ENCODE measurements at regions not wholly inside any gene's neighbourhood (a gene's known extent, or its start where the extent isn't known, plus 50 kb on each side); places are given as distances from the start of the nearest gene placed in this dataset.
A peak's percentile ranks its signal among the peaks of the same experiment; 100 is the strongest.

- DNase-seq: no peak
These were observed 433.9 kb downstream of the KCNJ2 start for GRCh38 chr17:70603226-70603625.

GRCh38 chr17:70604854-70605253, 435.5 kb downstream of the KCNJ2 start:
- no peak for DNase-seq

GRCh38 chr17:70606086-70606485, 436.8 kb downstream of the KCNJ2 start:
- DNase-seq: no peak

DNA sequence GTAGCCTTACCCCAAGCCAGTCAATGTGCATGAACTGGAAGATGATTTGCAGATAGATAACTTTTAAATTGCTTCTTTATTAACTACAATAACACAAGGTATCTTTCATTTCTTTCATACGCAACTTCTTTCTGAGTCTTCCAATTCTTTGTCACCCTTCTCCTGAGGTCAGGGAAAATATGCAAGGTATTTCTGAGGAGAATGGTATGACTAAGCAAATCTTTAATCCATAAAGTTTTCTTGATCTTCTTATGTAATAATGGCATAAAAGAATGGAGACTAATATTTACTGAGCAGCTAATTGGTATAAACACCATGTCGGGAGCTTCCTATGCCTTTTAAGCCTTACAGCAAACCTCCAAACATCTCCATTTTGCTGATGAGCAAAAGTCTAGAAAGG, 438.9 kb downstream of the KCNJ2 start:
- DNase-seq: no peak

DNA sequence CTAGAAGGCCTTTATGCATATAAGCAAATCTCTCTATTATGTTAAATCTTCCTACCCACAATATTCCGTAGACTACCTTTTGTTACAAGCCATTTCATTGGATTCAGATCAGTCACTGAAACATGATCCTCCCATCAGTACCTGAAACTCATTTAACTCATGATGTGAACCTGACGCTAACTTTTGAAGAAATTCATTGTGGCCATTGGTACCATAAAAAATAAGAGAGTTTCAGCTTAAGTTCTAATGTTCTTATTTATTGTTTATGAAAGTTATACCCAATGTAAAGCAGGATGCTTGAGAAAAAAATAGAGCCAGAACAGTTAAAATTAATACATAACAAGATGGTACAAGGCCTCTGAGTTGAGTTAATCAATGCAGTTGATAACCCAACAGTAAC, 439.6 kb downstream of the KCNJ2 start:
- no peak for DNase-seq

- DNase-seq: no peak
These were observed 440.2 kb downstream of the KCNJ2 start for GRCh38 chr17:70609566-70609965.

DNA sequence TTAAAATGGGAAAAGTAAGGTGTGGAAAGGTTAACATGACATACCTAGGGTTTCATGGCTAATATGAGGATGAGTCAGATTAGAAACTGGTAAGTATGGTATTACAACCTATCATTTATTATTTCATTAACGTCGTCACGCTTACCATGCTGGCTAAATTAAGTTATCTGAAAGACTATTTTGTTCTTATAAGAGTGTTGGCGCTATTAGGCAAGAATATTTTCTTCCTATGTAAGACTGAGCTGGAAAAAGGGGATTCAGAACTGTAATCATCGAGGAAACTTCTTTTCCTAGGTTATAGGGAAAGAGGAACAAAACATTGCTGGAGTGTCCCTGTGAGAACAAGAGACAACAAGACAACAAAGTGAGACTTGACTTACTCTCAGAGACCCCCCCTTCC, 440.8 kb downstream of the KCNJ2 start:
- DNase-seq: no peak

- no peak for DNase-seq
These were observed 444.3 kb downstream of the KCNJ2 start for GRCh38 chr17:70613681-70614080.

DNA sequence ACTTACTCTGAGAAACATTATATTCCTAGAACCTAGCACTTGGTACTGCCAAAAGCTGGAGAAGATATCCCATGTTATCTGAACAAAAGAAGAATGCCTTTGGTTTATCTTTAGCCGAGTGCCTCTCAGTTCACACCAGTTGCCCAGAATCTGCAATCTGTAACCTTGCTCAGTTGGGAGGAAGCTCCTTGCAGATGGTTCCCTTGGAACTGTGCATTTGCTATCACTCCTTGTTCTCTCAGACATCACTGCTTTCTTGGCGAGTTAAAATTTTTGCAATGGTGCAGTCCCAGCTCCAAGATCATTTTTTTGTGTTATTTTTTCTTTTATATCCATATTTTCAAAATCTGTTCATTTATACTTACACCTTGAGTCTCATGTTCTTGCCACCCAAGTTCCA, 446.5 kb downstream of the KCNJ2 start:
- DNase-seq: no peak

DNA sequence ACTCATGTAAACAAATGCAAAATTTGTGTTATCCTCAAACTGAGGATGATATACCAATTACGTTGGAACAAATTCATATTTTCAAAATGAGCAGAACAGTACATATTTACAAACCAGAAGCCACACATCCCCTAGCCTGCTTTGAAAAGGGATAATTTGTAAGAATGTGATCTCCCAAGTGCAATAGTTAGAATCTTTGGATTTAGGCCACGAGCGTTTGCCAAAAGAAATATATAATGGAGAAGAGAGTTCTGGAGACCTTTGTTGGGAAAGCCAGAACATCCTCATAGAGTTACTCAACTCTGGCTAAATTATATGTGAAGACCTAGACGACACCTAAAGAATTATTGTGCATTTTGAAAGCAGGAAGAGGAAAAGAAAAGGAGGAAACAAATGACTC, 449.3 kb downstream of the KCNJ2 start:
- no peak for DNase-seq

DNA sequence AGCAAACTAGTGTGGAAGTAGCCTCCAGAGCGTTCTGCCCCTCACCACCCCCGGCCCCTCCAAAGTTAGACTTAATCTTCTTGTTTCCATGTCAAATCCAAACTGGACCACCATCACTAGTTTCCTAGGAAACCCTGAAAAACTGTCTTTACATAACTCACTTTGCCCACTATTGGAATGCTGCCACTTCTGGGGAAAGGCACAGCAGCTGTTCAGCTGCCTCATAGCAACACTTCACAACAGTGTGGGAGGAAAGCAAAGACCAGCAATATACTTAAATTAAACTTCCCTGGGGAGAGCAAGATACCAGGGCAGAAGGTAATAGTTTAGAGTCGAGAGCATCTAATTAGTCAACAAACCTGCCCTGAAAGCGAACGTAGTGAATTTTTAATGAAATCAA, 452.2 kb downstream of the KCNJ2 start:
- peak; percentile 5 for DNase-seq

GRCh38 chr17:70622368-70623260, 453.3 kb downstream of the KCNJ2 start:
- peak; percentile 50 for DNase-seq

DNA sequence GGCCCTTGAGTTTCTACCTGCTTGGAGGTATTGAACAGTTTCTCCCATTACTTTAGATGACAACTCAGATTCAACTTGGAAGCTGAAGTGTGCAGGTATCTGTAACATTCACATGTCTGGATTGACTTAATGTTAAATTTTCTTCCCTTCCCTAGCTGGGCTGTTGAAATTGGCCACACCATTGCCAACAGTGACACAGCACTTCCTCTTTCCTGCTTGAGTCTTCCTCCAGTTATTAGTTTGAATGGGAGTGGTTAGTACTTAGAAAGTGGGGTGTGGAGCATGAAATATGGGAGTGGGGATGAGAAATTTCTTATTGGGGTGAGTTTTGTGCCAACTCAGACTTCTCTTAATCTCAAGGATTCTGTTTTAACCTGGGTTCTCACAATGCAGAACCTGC, 454.9 kb downstream of the KCNJ2 start:
- no peak for DNase-seq

DNA sequence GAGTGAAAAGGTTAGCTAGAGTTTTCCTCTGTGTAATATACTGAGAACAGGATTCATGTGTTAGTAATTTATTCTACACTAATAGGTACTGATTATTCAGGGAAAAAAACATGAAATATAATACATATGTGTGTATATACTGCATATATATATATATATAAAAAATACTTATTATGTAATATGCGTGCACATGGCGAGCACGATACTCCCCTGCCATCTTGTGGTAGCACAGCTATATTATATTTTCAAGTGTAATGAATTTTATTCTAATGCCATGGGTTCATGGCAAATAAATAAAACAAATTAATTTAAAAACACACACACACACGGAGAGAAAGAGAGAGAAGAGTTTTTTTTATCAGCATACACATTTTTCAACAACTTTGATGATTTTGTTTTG, 460.6 kb downstream of the KCNJ2 start:
- no peak for DNase-seq

GRCh38 chr17:70636517-70637133, 467.3 kb downstream of the KCNJ2 start:
- DNase-seq: peak; percentile 33

DNA sequence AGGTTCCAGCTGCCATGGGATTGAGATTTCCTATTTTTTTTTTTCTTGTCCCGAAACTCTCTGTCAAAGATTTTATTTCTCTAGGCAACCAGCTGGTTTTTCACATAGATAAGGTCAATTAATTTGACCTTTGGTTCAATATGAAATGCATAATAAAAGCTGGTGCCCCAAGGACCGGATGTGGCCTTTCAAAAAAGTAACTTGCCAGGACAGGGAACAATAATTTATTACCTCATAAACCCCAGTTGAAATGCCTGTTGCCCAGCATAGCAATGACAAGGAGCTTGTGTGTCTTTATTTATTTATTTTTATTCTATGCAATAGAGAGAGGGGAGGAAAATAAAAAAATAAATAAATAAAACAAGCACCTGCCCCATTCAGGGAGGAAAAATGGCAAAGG, 472.7 kb downstream of the KCNJ2 start:
- DNase-seq: no peak

- DNase-seq: no peak
These were observed 474.8 kb downstream of the KCNJ2 start for GRCh38 chr17:70644096-70644495.

GRCh38 chr17:70646673-70647072, 477.3 kb downstream of the KCNJ2 start:
- no peak for DNase-seq

- DNase-seq: no peak
These were observed 478.8 kb downstream of the KCNJ2 start for GRCh38 chr17:70648166-70648565.

- no peak for DNase-seq
These were observed 484.5 kb downstream of the KCNJ2 start for GRCh38 chr17:70653850-70654249.

DNA sequence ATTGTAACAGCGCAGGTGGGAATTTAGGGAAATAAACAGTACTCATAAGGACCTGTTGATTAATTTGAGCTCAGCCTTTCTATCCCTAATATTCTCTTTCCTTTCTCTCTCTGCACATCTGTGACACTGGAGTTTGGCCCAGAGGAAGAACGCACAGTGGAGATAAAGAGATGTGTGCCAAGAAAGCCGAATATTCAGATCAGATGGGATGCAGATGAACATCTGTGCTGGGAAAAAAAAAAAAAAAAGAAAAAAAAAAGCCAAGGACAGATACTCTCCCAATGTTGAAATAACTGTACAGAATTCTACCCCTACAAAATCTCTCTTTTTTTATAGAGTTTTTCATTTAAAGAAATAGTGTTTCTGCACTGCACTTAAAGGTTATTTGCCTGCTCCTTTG, 485.4 kb downstream of the KCNJ2 start:
- no peak for DNase-seq

DNA sequence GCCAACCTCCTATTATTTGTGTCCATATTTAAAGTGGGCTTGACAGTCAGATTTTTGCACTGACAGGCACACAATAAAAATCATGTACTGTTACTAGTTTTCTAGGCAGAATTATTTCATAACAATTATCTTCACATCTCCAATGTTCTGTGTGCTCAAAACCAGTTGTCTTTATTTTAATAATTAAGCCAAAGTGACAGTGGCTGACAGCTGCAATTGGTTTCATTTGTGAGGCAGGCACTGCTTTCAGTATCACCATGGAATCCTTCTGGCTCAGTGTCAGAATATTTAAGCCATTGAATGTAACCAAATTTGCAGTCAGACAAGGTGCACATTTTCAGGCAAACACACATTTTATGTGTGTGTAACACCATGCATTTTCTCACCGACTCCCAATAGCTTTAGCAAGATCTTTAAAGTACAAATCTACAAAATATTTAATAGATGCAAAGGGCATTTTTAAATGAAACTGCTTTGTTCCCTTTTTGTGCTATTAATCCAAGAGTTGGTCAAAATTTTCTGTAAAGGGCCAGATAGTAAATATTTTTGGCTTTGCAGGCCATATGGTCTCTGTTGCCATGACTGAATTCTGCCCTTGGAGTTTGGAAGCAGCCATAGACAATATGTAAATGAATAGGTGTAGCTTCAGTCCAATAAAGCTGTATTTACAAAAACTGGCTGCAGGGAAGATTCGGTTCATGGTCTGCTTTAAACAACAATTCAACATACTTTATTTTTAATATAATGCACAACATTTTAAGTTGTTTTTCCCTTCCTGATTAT, 486.0 kb downstream of the KCNJ2 start:
- no peak for DNase-seq

- no peak for DNase-seq
These were observed 489.0 kb downstream of the KCNJ2 start for GRCh38 chr17:70658317-70658716.

GRCh38 chr17:70658840-70659239, 489.5 kb downstream of the KCNJ2 start:
- DNase-seq: no peak

Measured in EL (cell line).